Ovary (tissue), 7 donors: ENCODE measurements at regions not wholly inside any gene's neighbourhood (a gene's known extent, or its start where the extent isn't known, plus 50 kb on each side); places are given as distances from the start of the nearest gene placed in this dataset.

Source experiments
- DNase-seq, 5 donors: peaks; one replicate each; pipeline ENCODE4 v3.0.0-alpha.2; 2019 to 2020
- H3K27ac ChIP-seq, 2 donors: fragments of 200-600 bp; one replicate each; pipeline versions ENCODE4 v1.5.1 to v1.8.0; 2019 to 2022
- H3K27me3 ChIP-seq: fragments of 200-600 bp; one replicate; pipeline ENCODE4 v1.8.0; 2022
- H3K36me3 ChIP-seq: fragments of 200-600 bp; sonication (generic); one replicate; pipeline ENCODE4 v1.5.1; 2019
- H3K4me1 ChIP-seq: one replicate; pipeline ENCODE4 v1.8.1; 2013; ENCODE audit warnings: mild to moderate bottlenecking, moderate library complexity; ENCODE audit not compliant: insufficient read depth
- H3K4me3 ChIP-seq: fragments of 200-600 bp; sonication (generic); one replicate; pipeline ENCODE4 v1.5.1; 2017
- H3K9me3 ChIP-seq, 2 donors: fragments of 200-600 bp in 1 of 2; sonication (generic) in 1 of 2; one replicate each; pipeline versions ENCODE4 v1.5.1 to v1.8.1; 2013 to 2019; ENCODE audit warnings: mild to moderate bottlenecking in 1 of 2, moderate library complexity in 1 of 2
- CTCF ChIP-seq, 3 donors: fragments of 450-650 bp in 2 of 3; fragments of 200-600 bp in 1 of 3; IDR thresholded peaks; one replicate each; pipeline versions ENCODE4 v1.5.1 to v1.8.0; 2016 to 2022; ENCODE audit warnings: antibody characterized with exemption in 3 of 3, mild to moderate bottlenecking in 1 of 3
- EP300 ChIP-seq: sonication (generic); formaldehyde crosslinking; IDR thresholded peaks from one replicate; pipeline ENCODE4 v1.6.1; 2017; ENCODE audit warnings: antibody characterized with exemption
- POLR2A ChIP-seq: fragments of 450-650 bp; IDR thresholded peaks from one replicate; pipeline ENCODE4 v1.6.1; 2017; ENCODE audit warnings: antibody characterized with exemption, mild to moderate bottlenecking, moderate library complexity
- WGBS, 3 donors: extraction: QIAGEN DNeasy Blood & Tissue Kit in 1 of 3; methylation state at CpG; one replicate each; pipeline versions ENCODE4 v1.1.5 to v1.1.7; 2013 to 2017; 5-methylcytosine and 5-hydroxymethylcytosine counted together
- intact Hi-C, 4 donors: fragments of 100-400 bp; cut with DNase I; formaldehyde crosslinking; loops; one replicate each; pipeline versions ENCODE4 v1.11.0 to v1.15.1; 2022 to 2023
- donor health status: DM: no; HTN: no; CAD: no; lungs with moderate emphysema.
- donor health status: DM: no; HTN: no; CAD: no.
- donor health status: Bipolar disorder and iron deficiency.
- donor health status: DM: no; HTN: no; CAD: no.
- donor health status: DM: yes; HTN: yes; CAD: no.

DNA sequence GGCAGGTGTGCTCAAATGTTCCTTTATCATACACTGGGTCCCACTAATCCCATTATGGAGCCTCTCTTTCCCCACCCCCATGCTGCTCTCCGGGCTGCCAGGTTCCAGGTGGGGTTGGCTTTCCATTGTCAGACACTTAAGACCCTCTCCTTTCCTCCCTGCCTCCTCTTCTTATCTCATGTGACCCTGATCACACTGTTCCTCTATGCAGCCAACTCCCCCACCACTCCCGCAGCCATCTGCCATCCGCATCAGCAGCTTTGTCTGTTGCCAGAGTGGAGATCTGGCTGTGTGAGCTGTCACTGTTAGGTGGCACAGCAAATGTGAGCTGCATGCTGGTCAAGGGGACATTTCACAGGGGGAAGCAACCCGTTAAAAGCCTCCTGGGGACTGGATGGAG lies 391.4 kb downstream of the TNS3 start:
- TF ChIP-seq EP300: no peak
- TF ChIP-seq POLR2A: no peak
- no peak for TF ChIP-seq CTCF (IDR thresholded peaks at IDR 0.05)
- no peak overlapping the region for H3K4me3 ChIP-seq
- H3K9me3 ChIP-seq: no peaks in the 10 kb centered on the region
- 67 to 81% (median 77%) methylated on average over 4 of the region's 4 CpGs for WGBS, 3 donors
- peaks cover 5% of the 10 kb centered on the region for H3K4me1 ChIP-seq
- H3K27ac ChIP-seq: no peak overlapping the region
- H3K36me3 ChIP-seq: no peaks in the 10 kb centered on the region
- intact Hi-C loops: no loop called here
- H3K27me3 ChIP-seq: no peaks in the 10 kb centered on the region
- DNase-seq: no peak

GRCh38 chr7:47188653-47189315 lies 393.1 kb downstream of the TNS3 start:
- Histone ChIP-seq H3K27me3 (no peaks in the 10 kb centered on the region), H3K4me3 (no peak overlapping the region), H3K4me1 (peaks cover 7% of the 10 kb centered on the region), H3K27ac (no peak overlapping the region), H3K36me3 (no peaks in the 10 kb centered on the region), H3K9me3 (no peaks in the 10 kb centered on the region)
- no peak for TF ChIP-seq EP300
- no peak for TF ChIP-seq CTCF (IDR thresholded peaks at IDR 0.05)
- no peak for TF ChIP-seq POLR2A
- 65 to 78% (median 78%) methylated on average over 2 of the region's 2 CpGs for WGBS, 3 donors
- no peak for DNase-seq
- intact Hi-C loops: loop anchor here in 1 of 4 donors (10.0 kb wide), 1 partner anchor 56 kb away; no protein-coding TSS in a partner anchor

- Histone ChIP-seq H3K36me3 (no peaks in the 10 kb centered on the region), H3K9me3 (no peaks in the 10 kb centered on the region), H3K4me3 (no peak overlapping the region), H3K27ac (no peak overlapping the region), H3K4me1 (peaks cover 9% of the 10 kb centered on the region), H3K27me3 (no peaks in the 10 kb centered on the region)
- WGBS, 3 donors: 23 to 40% (median 34%) methylated on average over 3 of the region's 3 CpGs
- intact Hi-C loops: loop anchor here in 1 of 4 donors (10.0 kb wide), 1 partner anchor 57 kb away; no protein-coding TSS in a partner anchor
- no peak for DNase-seq
- no peak for TF ChIP-seq CTCF (IDR thresholded peaks at IDR 0.05)
- TF ChIP-seq POLR2A: no peak
- TF ChIP-seq EP300: no peak
These were observed 393.8 kb downstream of the TNS3 start for GRCh38 chr7:47188136-47188535.

- no peak overlapping the region for H3K4me3 ChIP-seq
- DNase-seq: no peak
- intact Hi-C loops: loop anchor here in 1 of 4 donors (10.0 kb wide), 1 partner anchor 58 kb away; no protein-coding TSS in a partner anchor
- H3K9me3 ChIP-seq: no peaks in the 10 kb centered on the region
- 88 to 98% (median 97%) methylated on average over 5 of the region's 5 CpGs for WGBS, 3 donors
- no peak overlapping the region for H3K27ac ChIP-seq
- TF ChIP-seq CTCF (IDR thresholded peaks at IDR 0.05) (no peak), POLR2A (no peak), EP300 (no peak)
- H3K27me3 ChIP-seq: no peaks in the 10 kb centered on the region
- H3K36me3 ChIP-seq: no peaks in the 10 kb centered on the region
- peaks cover 11% of the 10 kb centered on the region for H3K4me1 ChIP-seq
These were observed 395.6 kb downstream of the TNS3 start for GRCh38 chr7:47186316-47186715.
